ENCODE measurements at regions not wholly inside any gene's neighbourhood (a gene's known extent, or its start where the extent isn't known, plus 50 kb on each side); places are given as distances from the start of the nearest gene placed in this dataset.

DNA sequence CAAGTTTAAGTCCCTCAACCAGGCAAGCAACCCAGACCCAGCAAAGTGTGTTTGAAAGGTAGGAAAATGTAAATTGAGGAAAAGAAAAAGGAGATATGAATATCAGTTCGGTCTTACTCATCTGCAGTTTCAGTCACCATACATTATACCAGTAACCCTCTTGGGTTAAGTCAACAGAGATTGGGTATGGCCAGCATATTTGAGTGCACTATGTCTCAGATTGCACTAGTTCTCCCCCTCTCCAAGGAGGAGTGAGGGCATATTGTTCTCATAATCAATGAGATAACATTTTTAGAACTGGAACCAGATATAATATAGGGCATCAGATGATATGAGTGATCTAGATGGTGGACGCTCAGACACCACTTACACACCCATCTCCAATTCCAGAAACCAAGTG, 141.5 kb downstream of the COPS8 start:
- Histone ChIP-seq H3K4me1 (ENCODE audit: insufficient read depth, insufficient read length) (peaks cover 7% of the 10 kb centered on the region), H3K9ac (ENCODE audit: insufficient read length, low read depth) (no peak overlapping the region), H3K27me3 (ENCODE audit: insufficient read depth, insufficient read length) (no peaks in the 10 kb centered on the region), H3K9me3 (ENCODE audit: insufficient read depth, low read length) (no peaks in the 10 kb centered on the region), H3K4me3 (ENCODE audit: insufficient read length, low read depth) (no peak overlapping the region), H3K36me3 (ENCODE audit: insufficient read depth, insufficient read length, low read length) (no peaks in the 10 kb centered on the region)
- TF ChIP-seq SUZ12 (IDR thresholded peaks at IDR 0.05; ENCODE audit: extremely low read depth, insufficient read depth, insufficient read length) (no peak), YY1 (IDR thresholded peaks at IDR 0.05; ENCODE audit: insufficient read depth, insufficient read length) (no peak), ZNF274 (IDR thresholded peaks at IDR 0.05; ENCODE audit: low read depth, low read length) (no peak)
- DNase-seq (ENCODE audit: low read depth, low spot score), result no peak

DNA sequence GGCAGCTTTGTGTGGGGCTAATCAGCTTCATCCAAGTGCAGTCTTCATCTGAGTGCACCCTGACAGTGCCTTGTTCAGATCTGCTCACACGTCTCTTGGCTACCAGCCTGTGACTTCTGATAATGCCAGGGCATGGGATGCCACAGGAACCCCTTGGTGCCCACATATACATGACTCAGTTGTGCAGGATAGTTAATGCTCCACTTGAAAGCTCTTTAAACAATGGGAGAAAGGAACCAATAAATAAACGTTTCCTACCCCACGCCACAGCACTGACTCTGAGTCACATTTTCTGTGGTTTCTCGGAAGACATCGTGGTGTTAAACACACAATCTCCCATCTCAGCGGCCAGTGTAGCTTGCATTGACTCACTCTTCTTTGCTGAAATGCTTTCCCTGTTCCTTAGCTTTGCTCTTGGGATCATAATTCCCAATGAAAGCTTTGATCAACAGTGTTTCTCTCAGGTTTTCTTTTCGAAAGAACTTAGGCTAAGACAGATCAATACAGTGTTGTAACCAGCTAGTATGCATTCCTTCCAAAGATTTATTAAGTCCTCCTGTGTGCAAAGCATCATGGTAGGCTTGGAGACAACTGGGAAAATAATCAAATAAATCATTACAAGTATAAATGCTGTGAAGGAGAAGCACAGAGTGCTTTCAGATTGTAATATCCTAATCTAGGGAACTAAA, 142.0 kb downstream of the COPS8 start:
- TF ChIP-seq YY1 (IDR thresholded peaks at IDR 0.05; ENCODE audit: insufficient read depth, insufficient read length), result no peak
- no peak for TF ChIP-seq SUZ12 (IDR thresholded peaks at IDR 0.05; ENCODE audit: extremely low read depth, insufficient read depth, insufficient read length)
- TF ChIP-seq ZNF274 (IDR thresholded peaks at IDR 0.05; ENCODE audit: low read depth, low read length), result no peak
- Histone ChIP-seq H3K4me3 (ENCODE audit: insufficient read length, low read depth) (no peak overlapping the region), H3K36me3 (ENCODE audit: insufficient read depth, insufficient read length, low read length) (no peaks in the 10 kb centered on the region), H3K9me3 (ENCODE audit: insufficient read depth, low read length) (no peaks in the 10 kb centered on the region), H3K9ac (ENCODE audit: insufficient read length, low read depth) (no peak overlapping the region), H3K27me3 (ENCODE audit: insufficient read depth, insufficient read length) (no peaks in the 10 kb centered on the region), H3K4me1 (ENCODE audit: insufficient read depth, insufficient read length) (peaks cover 7% of the 10 kb centered on the region)
- DNase-seq (ENCODE audit: low read depth, low spot score), result no peak

DNA sequence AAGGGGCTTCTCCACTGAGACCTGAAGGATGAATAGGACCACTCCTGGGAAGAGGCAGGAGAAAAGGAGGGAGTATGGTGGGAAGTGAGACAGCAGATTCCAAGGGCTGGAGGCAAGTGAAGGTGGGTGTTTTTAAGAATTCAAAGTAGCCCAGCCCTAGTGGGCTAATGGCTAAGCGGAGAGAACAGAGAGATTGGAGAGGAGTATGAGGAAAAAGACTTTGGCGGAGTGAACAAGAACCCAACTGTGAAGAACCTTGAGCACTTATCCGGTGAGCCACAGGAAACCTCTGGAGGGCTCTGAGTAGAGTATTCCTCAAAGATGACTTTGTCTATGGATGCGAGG, 142.6 kb downstream of the COPS8 start:
- Histone ChIP-seq H3K4me1 (ENCODE audit: insufficient read depth, insufficient read length) (peaks cover 4% of the 10 kb centered on the region), H3K9ac (ENCODE audit: insufficient read length, low read depth) (no peak overlapping the region), H3K36me3 (ENCODE audit: insufficient read depth, insufficient read length, low read length) (no peaks in the 10 kb centered on the region), H3K4me3 (ENCODE audit: insufficient read length, low read depth) (no peak overlapping the region), H3K9me3 (ENCODE audit: insufficient read depth, low read length) (no peaks in the 10 kb centered on the region), H3K27me3 (ENCODE audit: insufficient read depth, insufficient read length) (no peaks in the 10 kb centered on the region)
- no peak for DNase-seq (ENCODE audit: low read depth, low spot score)
- TF ChIP-seq YY1 (IDR thresholded peaks at IDR 0.05; ENCODE audit: insufficient read depth, insufficient read length), result no peak
- TF ChIP-seq ZNF274 (IDR thresholded peaks at IDR 0.05; ENCODE audit: low read depth, low read length), result no peak
- no peak for TF ChIP-seq SUZ12 (IDR thresholded peaks at IDR 0.05; ENCODE audit: extremely low read depth, insufficient read depth, insufficient read length)

DNA sequence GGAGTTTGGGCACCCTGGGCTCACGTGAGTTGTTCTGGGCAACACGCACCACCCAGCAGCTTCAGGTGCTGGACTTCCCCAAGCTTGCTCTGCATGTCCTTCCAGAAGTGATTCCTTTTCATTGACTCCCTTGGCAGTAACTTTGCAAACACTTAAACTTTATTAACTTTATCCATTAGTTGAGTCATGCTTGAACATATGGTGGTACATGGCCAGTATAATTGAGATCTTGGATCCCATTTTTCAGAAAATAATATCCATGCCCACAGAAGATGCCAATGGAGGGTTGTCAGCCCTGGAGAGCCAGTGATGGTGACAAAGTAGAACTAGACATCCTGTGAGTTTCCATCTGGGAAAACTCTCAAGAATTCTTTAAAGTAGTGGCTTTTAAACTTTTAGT, 144.2 kb downstream of the COPS8 start:
- DNase-seq (ENCODE audit: low read depth, low spot score), result no peak
- H3K36me3 ChIP-seq (ENCODE audit: insufficient read depth, insufficient read length, low read length), result no peaks in the 10 kb centered on the region
- TF ChIP-seq SUZ12 (IDR thresholded peaks at IDR 0.05; ENCODE audit: extremely low read depth, insufficient read depth, insufficient read length) (no peak), YY1 (IDR thresholded peaks at IDR 0.05; ENCODE audit: insufficient read depth, insufficient read length) (no peak), ZNF274 (IDR thresholded peaks at IDR 0.05; ENCODE audit: low read depth, low read length) (no peak)

DNA sequence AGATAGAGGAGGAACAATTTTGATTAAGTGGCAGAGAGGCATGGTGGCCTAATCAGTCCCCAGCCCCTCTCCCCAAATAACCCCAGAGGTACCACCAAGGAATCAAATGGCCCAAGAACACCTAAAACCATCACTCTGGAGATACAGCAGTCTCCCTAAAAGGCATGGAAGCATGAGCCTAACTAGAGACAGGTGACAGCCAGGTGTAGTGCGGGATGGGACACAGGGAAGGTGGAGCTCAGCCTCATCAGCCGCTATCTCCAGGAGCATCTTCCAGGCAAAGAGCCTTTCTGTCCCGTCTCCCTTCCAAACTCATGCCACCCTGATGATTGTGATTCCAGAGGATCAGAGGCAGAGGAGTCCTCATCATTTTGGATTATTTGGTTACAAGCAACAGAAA, 144.7 kb downstream of the COPS8 start:
- DNase-seq (ENCODE audit: low read depth, low spot score), result no peak
- Histone ChIP-seq H3K4me3 (ENCODE audit: insufficient read length, low read depth) (no peak overlapping the region), H3K9me3 (ENCODE audit: insufficient read depth, low read length) (no peaks in the 10 kb centered on the region), H3K4me1 (ENCODE audit: insufficient read depth, insufficient read length) (no peaks in the 10 kb centered on the region), H3K27me3 (ENCODE audit: insufficient read depth, insufficient read length) (no peaks in the 10 kb centered on the region), H3K36me3 (ENCODE audit: insufficient read depth, insufficient read length, low read length) (no peaks in the 10 kb centered on the region), H3K9ac (ENCODE audit: insufficient read length, low read depth) (no peak overlapping the region)
- TF ChIP-seq ZNF274 (IDR thresholded peaks at IDR 0.05; ENCODE audit: low read depth, low read length) (no peak), YY1 (IDR thresholded peaks at IDR 0.05; ENCODE audit: insufficient read depth, insufficient read length) (no peak), SUZ12 (IDR thresholded peaks at IDR 0.05; ENCODE audit: extremely low read depth, insufficient read depth, insufficient read length) (no peak)

More for the DNA sequence above, 144.2 kb downstream of the COPS8 start:
- H3K9ac ChIP-seq (ENCODE audit: insufficient read length, low read depth), result no peak overlapping the region
- H3K27me3 ChIP-seq (ENCODE audit: insufficient read depth, insufficient read length), result no peaks in the 10 kb centered on the region
- no peak overlapping the region for H3K4me3 ChIP-seq (ENCODE audit: insufficient read length, low read depth)
- no peaks in the 10 kb centered on the region for H3K4me1 ChIP-seq (ENCODE audit: insufficient read depth, insufficient read length)
- H3K9me3 ChIP-seq (ENCODE audit: insufficient read depth, low read length), result no peaks in the 10 kb centered on the region

DNA sequence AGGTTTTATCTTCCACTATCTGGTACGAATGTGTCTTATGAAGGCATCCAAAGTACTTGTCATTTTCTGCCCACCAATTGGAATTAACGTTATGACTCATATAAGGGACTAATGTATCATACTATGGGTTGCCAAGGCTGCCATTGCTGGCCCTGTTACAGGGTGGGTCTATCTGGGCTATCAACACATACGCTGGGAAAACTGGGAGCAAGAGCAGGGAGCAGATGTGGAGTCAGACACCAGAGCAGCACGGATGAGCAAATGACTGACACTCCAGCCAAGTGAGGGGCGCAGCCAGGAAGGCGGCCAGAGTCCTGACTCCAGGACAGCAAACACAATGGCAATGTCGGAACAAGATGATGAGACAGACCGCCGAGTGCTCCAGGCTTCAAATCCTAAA, 145.9 kb downstream of the COPS8 start:
- Histone ChIP-seq H3K36me3 (ENCODE audit: insufficient read depth, insufficient read length, low read length) (no peaks in the 10 kb centered on the region), H3K4me3 (ENCODE audit: insufficient read length, low read depth) (no peak overlapping the region), H3K9me3 (ENCODE audit: insufficient read depth, low read length) (no peaks in the 10 kb centered on the region), H3K9ac (ENCODE audit: insufficient read length, low read depth) (no peak overlapping the region), H3K27me3 (ENCODE audit: insufficient read depth, insufficient read length) (no peaks in the 10 kb centered on the region), H3K4me1 (ENCODE audit: insufficient read depth, insufficient read length) (no peaks in the 10 kb centered on the region)
- TF ChIP-seq YY1 (IDR thresholded peaks at IDR 0.05; ENCODE audit: insufficient read depth, insufficient read length) (no peak), SUZ12 (IDR thresholded peaks at IDR 0.05; ENCODE audit: extremely low read depth, insufficient read depth, insufficient read length) (no peak), ZNF274 (IDR thresholded peaks at IDR 0.05; ENCODE audit: low read depth, low read length) (no peak)
- DNase-seq (ENCODE audit: low read depth, low spot score), result no peak

DNA sequence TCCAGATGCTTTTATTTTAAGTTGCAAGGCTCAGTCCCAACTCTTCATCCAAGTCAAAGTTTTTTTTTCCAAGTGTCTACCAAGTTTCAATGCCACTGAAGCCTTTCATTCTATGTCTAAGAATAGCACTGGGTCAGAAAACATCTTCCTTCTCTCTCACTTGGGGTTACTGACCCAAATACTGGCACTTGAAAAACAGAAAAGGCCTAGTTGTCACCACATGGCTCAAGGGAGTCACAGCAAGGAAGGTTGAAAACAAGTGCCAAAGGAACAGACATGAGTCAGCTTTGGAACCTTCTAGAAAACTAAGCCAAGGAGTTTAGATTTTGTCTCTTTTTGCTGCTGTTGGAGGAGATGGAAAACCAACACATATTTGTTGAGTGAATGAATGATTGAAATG, 146.5 kb downstream of the COPS8 start:
- Histone ChIP-seq H3K36me3 (ENCODE audit: insufficient read depth, insufficient read length, low read length) (no peaks in the 10 kb centered on the region), H3K9ac (ENCODE audit: insufficient read length, low read depth) (no peak overlapping the region), H3K4me3 (ENCODE audit: insufficient read length, low read depth) (no peak overlapping the region), H3K27me3 (ENCODE audit: insufficient read depth, insufficient read length) (no peaks in the 10 kb centered on the region), H3K9me3 (ENCODE audit: insufficient read depth, low read length) (no peaks in the 10 kb centered on the region), H3K4me1 (ENCODE audit: insufficient read depth, insufficient read length) (no peaks in the 10 kb centered on the region)
- no peak for DNase-seq (ENCODE audit: low read depth, low spot score)
- TF ChIP-seq YY1 (IDR thresholded peaks at IDR 0.05; ENCODE audit: insufficient read depth, insufficient read length) (no peak), SUZ12 (IDR thresholded peaks at IDR 0.05; ENCODE audit: extremely low read depth, insufficient read depth, insufficient read length) (no peak), ZNF274 (IDR thresholded peaks at IDR 0.05; ENCODE audit: low read depth, low read length) (no peak)

Data from NT2/D1 (cell line).